22Rv1 (cell line): ENCODE measurements at regions not wholly inside any gene's neighbourhood (a gene's known extent, or its start where the extent isn't known, plus 50 kb on each side); places are given as distances from the start of the nearest gene placed in this dataset.

Experiments used
- CTCF ChIP-seq: fragments of 450-650 bp; IDR thresholded peaks from 2 replicates; pipeline ENCODE4 v1.5.1; 2017; ENCODE audit warnings: mild to moderate bottlenecking
- ZFX ChIP-seq: fragments of 450-650 bp; IDR thresholded peaks from 2 replicates; pipeline ENCODE4 v1.6.1; 2017; ENCODE audit warnings: antibody characterized with exemption, borderline replicate concordance

- TF ChIP-seq CTCF (no peak), ZFX (no peak)
Observed at GRCh38 chr10:89975071-89975470, 273.7 kb downstream of the KIF20B start.
